HS-27A (cell line): ENCODE measurements at regions not wholly inside any gene's neighbourhood (a gene's known extent, or its start where the extent isn't known, plus 50 kb on each side); places are given as distances from the start of the nearest gene placed in this dataset.

Experiments
- DNase-seq: peaks from one replicate; pipeline ENCODE4 v3.0.0-alpha.2; 2012; ENCODE audit warnings: low read depth, missing footprints

GRCh38 chr3:152100491-152101132, 168.1 kb upstream of the MBNL1 start:
- DNase-seq, result no peak

- DNase-seq, result no peak
These were observed 166.3 kb upstream of the MBNL1 start for GRCh38 chr3:152102410-152102809.

- DNase-seq, result no peak
These were observed 165.5 kb upstream of the MBNL1 start for GRCh38 chr3:152103257-152103656.

- no peak for DNase-seq
These were observed 163.8 kb upstream of the MBNL1 start for GRCh38 chr3:152104847-152105415.

GRCh38 chr3:152105446-152105845, 163.3 kb upstream of the MBNL1 start:
- no peak for DNase-seq

- DNase-seq, result no peak
These were observed 159.7 kb upstream of the MBNL1 start for GRCh38 chr3:152109038-152109437.

- DNase-seq, result no peak
These were observed 155.3 kb upstream of the MBNL1 start for GRCh38 chr3:152113413-152113812.

- no peak for DNase-seq
These were observed 154.6 kb upstream of the MBNL1 start for GRCh38 chr3:152113992-152114651.

- DNase-seq, result no peak
These were observed 148.0 kb upstream of the MBNL1 start for GRCh38 chr3:152120601-152121269.

GRCh38 chr3:152121270-152121636, 147.5 kb upstream of the MBNL1 start:
- DNase-seq, result no peak

GRCh38 chr3:152122851-152123250, 145.9 kb upstream of the MBNL1 start:
- no peak for DNase-seq

GRCh38 chr3:152123457-152123856, 145.3 kb upstream of the MBNL1 start:
- DNase-seq, result no peak

GRCh38 chr3:152126260-152126659, 142.5 kb upstream of the MBNL1 start:
- DNase-seq, result no peak

- no peak for DNase-seq
These were observed 141.7 kb upstream of the MBNL1 start for GRCh38 chr3:152127058-152127457.

GRCh38 chr3:152128356-152128755, 140.4 kb upstream of the MBNL1 start:
- DNase-seq, result no peak

- DNase-seq, result no peak
These were observed 129.1 kb upstream of the MBNL1 start for GRCh38 chr3:152139651-152140050.

- no peak for DNase-seq
These were observed 122.3 kb upstream of the MBNL1 start for GRCh38 chr3:152146461-152146860.

- DNase-seq, result no peak
These were observed 121.0 kb upstream of the MBNL1 start for GRCh38 chr3:152147748-152148147.

GRCh38 chr3:152148579-152148978, 120.2 kb upstream of the MBNL1 start:
- DNase-seq, result no peak

GRCh38 chr3:152149832-152150231, 118.9 kb upstream of the MBNL1 start:
- no peak for DNase-seq

- DNase-seq, result no peak
These were observed 117.4 kb upstream of the MBNL1 start for GRCh38 chr3:152151216-152151876.
